ENCODE measurements at regions not wholly inside any gene's neighbourhood (a gene's known extent, or its start where the extent isn't known, plus 50 kb on each side); places are given as distances from the start of the nearest gene placed in this dataset.

GRCh38 chr2:34547340-34547739 is 948.2 kb upstream of the FAM98A start:
- WGBS, 2 donors, result 86 to 88% methylated on average over 4 of the region's 4 CpGs
- H3K27ac ChIP-seq (ENCODE audit: low read depth in 1 of 2, low read length in 1 of 2), result no peak overlapping the region
- H3K9ac ChIP-seq (ENCODE audit: insufficient read depth in 1 of 2, low read length in 2 of 2), result no peak overlapping the region
- H3K27me3 ChIP-seq (ENCODE audit: control insufficient read depth in 3 of 3, insufficient read depth in 3 of 3, low read length in 2 of 3), result no peaks in the 10 kb centered on the region
- H3K9me3 ChIP-seq (ENCODE audit: control insufficient read depth in 4 of 4, insufficient read depth in 3 of 4, low read length in 3 of 4), result peaks cover 0 to 15% (median 0%) of the 10 kb centered on the region in 4 donors
- H3K36me3 ChIP-seq (ENCODE audit: control insufficient read depth in 4 of 4, insufficient read depth in 4 of 4, low read length in 4 of 4), result no peaks in the 10 kb centered on the region
- no peak for TF ChIP-seq CTCF (IDR thresholded peaks at IDR 0.05; ENCODE audit: control extremely low read depth, extremely low read depth)
- DNase-seq (no peak), ATAC-seq (ENCODE audit: insufficient read depth, low FRiP score) (no peak)
- no peak overlapping the region for H3K4me3 ChIP-seq
- peaks cover 0 to 2% (median 0%) of the 10 kb centered on the region in 5 donors for H3K4me1 ChIP-seq (ENCODE audit: control insufficient read depth in 5 of 5, insufficient read depth in 5 of 5, low read length in 5 of 5)

- Histone ChIP-seq H3K4me3 (no peak overlapping the region), H3K4me1 (ENCODE audit: control insufficient read depth in 5 of 5, insufficient read depth in 5 of 5, low read length in 5 of 5) (peaks cover 0 to 2% (median 0%) of the 10 kb centered on the region in 5 donors), H3K9me3 (ENCODE audit: control insufficient read depth in 4 of 4, insufficient read depth in 3 of 4, low read length in 3 of 4) (peaks cover 0 to 18% (median 0%) of the 10 kb centered on the region in 4 donors), H3K27ac (ENCODE audit: low read depth in 1 of 2, low read length in 1 of 2) (no peak overlapping the region), H3K27me3 (ENCODE audit: control insufficient read depth in 3 of 3, insufficient read depth in 3 of 3, low read length in 2 of 3) (no peaks in the 10 kb centered on the region), H3K9ac (ENCODE audit: insufficient read depth in 1 of 2, low read length in 2 of 2) (no peak overlapping the region), H3K36me3 (ENCODE audit: control insufficient read depth in 4 of 4, insufficient read depth in 4 of 4, low read length in 4 of 4) (no peaks in the 10 kb centered on the region)
- ATAC-seq (ENCODE audit: insufficient read depth, low FRiP score) (no peak), DNase-seq (no peak)
- WGBS, 2 donors, result 93% methylated on average over 12 of the region's 12 CpGs
- TF ChIP-seq CTCF (IDR thresholded peaks at IDR 0.05; ENCODE audit: control extremely low read depth, extremely low read depth), result no peak
Measured at GRCh38 chr2:34545486-34546136, 946.5 kb upstream of the FAM98A start.

GRCh38 chr2:34534761-34535160 is 935.7 kb upstream of the FAM98A start:
- TF ChIP-seq CTCF (IDR thresholded peaks at IDR 0.05; ENCODE audit: control extremely low read depth, extremely low read depth), result no peak
- H3K36me3 ChIP-seq (ENCODE audit: control insufficient read depth in 4 of 4, insufficient read depth in 4 of 4, low read length in 4 of 4), result no peaks in the 10 kb centered on the region
- DNase-seq (peak; percentile 58 to 81 (median 78)), ATAC-seq (ENCODE audit: insufficient read depth, low FRiP score) (no peak)
- peaks cover 0 to 4% (median 0%) of the 10 kb centered on the region in 4 donors for H3K9me3 ChIP-seq (ENCODE audit: control insufficient read depth in 4 of 4, insufficient read depth in 3 of 4, low read length in 3 of 4)
- H3K4me3 ChIP-seq, result no peak overlapping the region
- H3K27me3 ChIP-seq (ENCODE audit: control insufficient read depth in 3 of 3, insufficient read depth in 3 of 3, low read length in 2 of 3), result no peaks in the 10 kb centered on the region
- WGBS, 2 donors, result 39 to 40% methylated on average over 3 of the region's 3 CpGs
- H3K4me1 ChIP-seq (ENCODE audit: control insufficient read depth in 5 of 5, insufficient read depth in 5 of 5, low read length in 5 of 5), result peaks cover 0 to 14% (median 0%) of the 10 kb centered on the region in 5 donors
- H3K27ac ChIP-seq (ENCODE audit: low read depth in 1 of 2, low read length in 1 of 2), result no peak overlapping the region
- no peak overlapping the region for H3K9ac ChIP-seq (ENCODE audit: insufficient read depth in 1 of 2, low read length in 2 of 2)

GRCh38 chr2:34534341-34534740 is 935.2 kb upstream of the FAM98A start:
- 71 to 79% methylated on average over 1 of the region's 1 CpG for WGBS, 2 donors
- DNase-seq, result no peak
- Histone ChIP-seq H3K4me3 (no peak overlapping the region), H3K27me3 (ENCODE audit: control insufficient read depth in 3 of 3, insufficient read depth in 3 of 3, low read length in 2 of 3) (no peaks in the 10 kb centered on the region), H3K36me3 (ENCODE audit: control insufficient read depth in 4 of 4, insufficient read depth in 4 of 4, low read length in 4 of 4) (no peaks in the 10 kb centered on the region), H3K9ac (ENCODE audit: insufficient read depth in 1 of 2, low read length in 2 of 2) (no peak overlapping the region), H3K9me3 (ENCODE audit: control insufficient read depth in 4 of 4, insufficient read depth in 3 of 4, low read length in 3 of 4) (peaks cover 0 to 4% (median 0%) of the 10 kb centered on the region in 4 donors), H3K27ac (ENCODE audit: low read depth in 1 of 2, low read length in 1 of 2) (no peak overlapping the region), H3K4me1 (ENCODE audit: control insufficient read depth in 5 of 5, insufficient read depth in 5 of 5, low read length in 5 of 5) (peaks cover 0 to 14% (median 0%) of the 10 kb centered on the region in 5 donors)
- TF ChIP-seq CTCF (IDR thresholded peaks at IDR 0.05; ENCODE audit: control extremely low read depth, extremely low read depth), result no peak
- no peak for ATAC-seq (ENCODE audit: insufficient read depth, low FRiP score)

Measured in lung (tissue), 11 donors.